Astrocyte (in vitro differentiated cells and primary cell): ENCODE measurements at regions not wholly inside any gene's neighbourhood (a gene's known extent, or its start where the extent isn't known, plus 50 kb on each side); places are given as distances from the start of the nearest gene placed in this dataset.

Experiments
- DNase-seq: peaks from one replicate; pipeline ENCODE4 v3.0.0-alpha.2; 2010; ENCODE audit warnings: low read depth
- FAIRE-seq: peaks from 2 replicates; lab custom pipeline; 2011; peaks lifted over from hg19 to GRCh38; lab: Jason Lieb, UNC
- H2AFZ ChIP-seq: 2 replicates; pipeline ENCODE4 v1.6.0; 2012; ENCODE audit warnings: low read depth, low read length, inconsistent platforms
- H3K27ac ChIP-seq: 2 replicates; pipeline ENCODE4 v1.5.1; 2011; ENCODE audit warnings: low read depth, low read length, inconsistent platforms
- H3K27me3 ChIP-seq: 2 replicates; pipeline ENCODE4 v1.6.0; 2011; ENCODE audit warnings: low read length, inconsistent platforms; ENCODE audit not compliant: insufficient read depth
- H3K36me3 ChIP-seq: 2 replicates; pipeline ENCODE4 v1.5.1; 2011; ENCODE audit warnings: low read length, inconsistent platforms; ENCODE audit not compliant: insufficient read depth
- H3K4me1 ChIP-seq: 2 replicates; pipeline ENCODE4 v1.5.1; 2011; ENCODE audit warnings: low read length, inconsistent platforms; ENCODE audit not compliant: insufficient read depth
- H3K4me2 ChIP-seq: 2 replicates; pipeline ENCODE4 v1.6.0; 2012; ENCODE audit warnings: low read length, inconsistent platforms
- H3K4me3 ChIP-seq: 2 replicates; pipeline ENCODE4 v1.5.1; 2011; ENCODE audit warnings: low read depth, mild to moderate bottlenecking, low read length, inconsistent platforms; ENCODE audit not compliant: insufficient read depth
- H3K79me2 ChIP-seq: 2 replicates; pipeline ENCODE4 v1.6.0; 2012; ENCODE audit warnings: mild to moderate bottlenecking, low read length, inconsistent platforms; ENCODE audit not compliant: insufficient read depth
- H3K9ac ChIP-seq: 2 replicates; pipeline ENCODE4 v1.6.0; 2012; ENCODE audit warnings: mild to moderate bottlenecking, low read length, inconsistent platforms
- H3K9me3 ChIP-seq: 2 replicates; pipeline ENCODE4 v1.5.1; 2012; ENCODE audit warnings: low read depth, mild to moderate bottlenecking, low read length, inconsistent platforms; ENCODE audit not compliant: insufficient read depth
- H4K20me1 ChIP-seq: 2 replicates; pipeline ENCODE4 v1.6.0; 2012; ENCODE audit warnings: low read length, inconsistent platforms; ENCODE audit not compliant: insufficient read depth
- H3K27ac Mint-ChIP-seq: one replicate; pipeline ENCODE4 v1.8.0; 2021; ENCODE audit warnings: mild to moderate bottlenecking, mixed read lengths; ENCODE audit not compliant: unreplicated experiment
- H3K27me3 Mint-ChIP-seq: one replicate; pipeline ENCODE4 v1.8.0; 2021; ENCODE audit warnings: low read depth, mixed read lengths; ENCODE audit not compliant: unreplicated experiment
- H3K36me3 Mint-ChIP-seq: one replicate; pipeline ENCODE4 v1.8.0; 2021; ENCODE audit warnings: low read depth, mixed read lengths; ENCODE audit not compliant: unreplicated experiment
- H3K4me1 Mint-ChIP-seq: one replicate; pipeline ENCODE4 v1.8.0; 2021; ENCODE audit warnings: low read depth, mixed read lengths; ENCODE audit not compliant: unreplicated experiment
- H3K4me3 Mint-ChIP-seq: one replicate; pipeline ENCODE4 v1.8.0; 2021; ENCODE audit warnings: mild to moderate bottlenecking, moderate library complexity, mixed read lengths; ENCODE audit not compliant: unreplicated experiment
- H3K9me3 Mint-ChIP-seq: one replicate; pipeline ENCODE4 v1.8.0; 2021; ENCODE audit warnings: mild to moderate bottlenecking, mixed read lengths; ENCODE audit not compliant: unreplicated experiment
- CTCF ChIP-seq: IDR thresholded peaks from 2 replicates; pipeline ENCODE4 v1.5.1; 2011; ENCODE audit warnings: low read depth, mild to moderate bottlenecking, inconsistent platforms, low read length, moderate library complexity; ENCODE audit not compliant: insufficient read depth
- EZH2 ChIP-seq: IDR thresholded peaks from 2 replicates; pipeline ENCODE4 v1.6.1; 2012; ENCODE audit warnings: mild to moderate bottlenecking, low read length, inconsistent platforms; ENCODE audit not compliant: insufficient read depth

DNA sequence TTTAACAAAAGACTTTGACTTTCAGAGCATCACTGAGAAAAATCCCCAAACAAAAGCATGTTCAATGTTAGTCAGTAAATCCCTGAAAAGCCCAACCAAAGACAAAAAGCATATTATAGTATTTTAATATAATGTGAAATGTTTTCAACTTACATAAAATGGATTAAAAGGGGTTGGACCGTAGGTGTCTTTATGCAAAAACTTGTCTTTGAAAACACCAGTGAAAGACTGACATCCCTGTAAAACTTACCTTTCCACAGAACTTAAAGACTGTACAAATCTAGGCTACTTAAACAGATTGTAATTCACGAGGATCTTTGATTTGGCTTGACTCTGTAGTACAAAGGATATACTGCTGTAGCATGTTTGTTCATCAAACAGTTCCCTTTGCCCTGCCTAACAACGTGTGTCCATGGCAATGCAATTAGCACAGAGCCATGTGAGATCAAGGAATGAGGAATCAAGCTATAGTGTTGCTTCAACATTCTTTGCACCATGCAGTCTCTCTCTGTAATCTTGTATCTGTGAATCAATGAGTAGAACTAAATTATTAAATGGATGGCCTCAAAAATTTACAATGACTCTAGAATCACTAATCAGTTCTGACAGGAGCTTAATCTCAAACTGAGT is 138.5 kb upstream of the SYT1 start:
- peaks cover 2% of the 10 kb centered on the region for H3K4me1 Mint-ChIP-seq
- Histone ChIP-seq H3K9me3 (no peaks in the 10 kb centered on the region), H3K4me3 (no peak overlapping the region), H3K36me3 (no peaks in the 10 kb centered on the region), H4K20me1 (no peaks in the 10 kb centered on the region), H3K4me1 (no peaks in the 10 kb centered on the region), H3K27me3 (no peaks in the 10 kb centered on the region), H2AFZ (peak overlapping the region; percentile 29), H3K79me2 (no peaks in the 10 kb centered on the region), H3K4me2 (no peak overlapping the region), H3K9ac (no peak overlapping the region), H3K27ac (no peak overlapping the region)
- no peak overlapping the region for H3K4me3 Mint-ChIP-seq
- H3K36me3 Mint-ChIP-seq, result no peaks in the 10 kb centered on the region
- H3K9me3 Mint-ChIP-seq, result no peaks in the 10 kb centered on the region
- H3K27me3 Mint-ChIP-seq, result no peaks in the 10 kb centered on the region
- no peak overlapping the region for H3K27ac Mint-ChIP-seq
- DNase-seq (no peak), FAIRE-seq (no peak)
- TF ChIP-seq CTCF (no peak), EZH2 (no peak)

- Histone ChIP-seq H4K20me1 (no peaks in the 10 kb centered on the region), H2AFZ (no peak overlapping the region), H3K9me3 (no peaks in the 10 kb centered on the region), H3K4me1 (no peaks in the 10 kb centered on the region), H3K4me3 (no peak overlapping the region), H3K9ac (no peak overlapping the region), H3K4me2 (no peak overlapping the region), H3K36me3 (no peaks in the 10 kb centered on the region), H3K27ac (no peak overlapping the region), H3K79me2 (no peaks in the 10 kb centered on the region), H3K27me3 (no peaks in the 10 kb centered on the region)
- H3K27me3 Mint-ChIP-seq, result no peaks in the 10 kb centered on the region
- H3K36me3 Mint-ChIP-seq, result no peaks in the 10 kb centered on the region
- no peaks in the 10 kb centered on the region for H3K9me3 Mint-ChIP-seq
- no peak overlapping the region for H3K4me3 Mint-ChIP-seq
- H3K4me1 Mint-ChIP-seq, result peaks cover 2% of the 10 kb centered on the region
- TF ChIP-seq CTCF (no peak), EZH2 (no peak)
- DNase-seq, result no peak
- FAIRE-seq, result no peak
- H3K27ac Mint-ChIP-seq, result no peak overlapping the region
Measured at GRCh38 chr12:78726854-78727253, 137.7 kb upstream of the SYT1 start.

DNA sequence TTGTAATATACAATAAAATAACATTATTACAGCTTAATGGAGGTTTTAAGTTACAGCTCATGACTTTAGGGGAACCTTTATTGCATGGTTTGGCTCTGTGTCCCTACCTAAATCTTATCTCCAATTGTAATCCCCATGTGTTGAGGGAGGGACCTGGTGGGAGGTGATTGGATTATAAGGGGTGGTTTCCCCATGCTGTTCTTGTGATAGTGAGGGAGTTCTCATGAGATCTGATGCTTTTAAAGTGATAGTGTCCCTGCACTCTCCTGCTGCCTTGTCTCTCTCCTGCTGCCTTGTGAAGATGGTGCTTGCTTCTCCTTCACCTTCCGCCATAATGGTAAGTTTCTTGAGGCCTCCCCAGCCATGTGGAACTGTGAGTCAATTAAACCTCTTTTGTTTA is 132.1 kb upstream of the SYT1 start:
- DNase-seq, result no peak
- H3K4me1 Mint-ChIP-seq, result no peaks in the 10 kb centered on the region
- H3K4me2 ChIP-seq, result no peak overlapping the region
- no peaks in the 10 kb centered on the region for H3K27me3 ChIP-seq
- H3K4me1 ChIP-seq, result no peaks in the 10 kb centered on the region
- no peak for TF ChIP-seq EZH2
- no peak for TF ChIP-seq CTCF
- no peak overlapping the region for H3K4me3 ChIP-seq
- H3K9me3 Mint-ChIP-seq, result no peaks in the 10 kb centered on the region
- H3K9me3 ChIP-seq, result no peaks in the 10 kb centered on the region
- no peaks in the 10 kb centered on the region for H3K27me3 Mint-ChIP-seq
- H2AFZ ChIP-seq, result no peak overlapping the region
- no peak overlapping the region for H3K27ac ChIP-seq
- no peak overlapping the region for H3K4me3 Mint-ChIP-seq
- no peaks in the 10 kb centered on the region for H4K20me1 ChIP-seq
- H3K27ac Mint-ChIP-seq, result no peak overlapping the region
- FAIRE-seq, result no peak
- H3K79me2 ChIP-seq, result no peaks in the 10 kb centered on the region
- H3K36me3 Mint-ChIP-seq, result no peaks in the 10 kb centered on the region
- no peaks in the 10 kb centered on the region for H3K36me3 ChIP-seq
- H3K9ac ChIP-seq, result no peak overlapping the region
